HepG2 (cell line): ENCODE measurements at regions not wholly inside any gene's neighbourhood (a gene's known extent, or its start where the extent isn't known, plus 50 kb on each side); places are given as distances from the start of the nearest gene placed in this dataset.

Experiments
- MZF1 ChIP-seq: sonication (generic); formaldehyde crosslinking; IDR thresholded peaks from 2 replicates; pipeline ENCODE4 v1.8.1; 2023; ENCODE audit warnings: mild to moderate bottlenecking, missing genetic modification reagents, borderline replicate concordance
- NFRKB ChIP-seq: fragments of 450-650 bp; IDR thresholded peaks from 2 replicates; pipeline ENCODE4 v1.6.1; 2017
- RARA ChIP-seq: IDR thresholded peaks from 2 replicates; pipeline ENCODE4 v1.6.1; 2016; ENCODE audit warnings: missing genetic modification reagents, missing compliant biosample characterization
- SALL1 ChIP-seq: sonication (generic); formaldehyde crosslinking; IDR thresholded peaks from 2 replicates; pipeline ENCODE4 v1.8.0; 2022; ENCODE audit warnings: mild to moderate bottlenecking, missing genetic modification reagents
- SETDB1 ChIP-seq: sonication (generic); formaldehyde crosslinking; IDR thresholded peaks from 2 replicates; pipeline ENCODE4 v1.5.1; 2020; ENCODE audit warnings: missing genetic modification reagents, mild to moderate bottlenecking, borderline replicate concordance
- THAP7 ChIP-seq: sonication (generic); formaldehyde crosslinking; IDR thresholded peaks from 2 replicates; pipeline ENCODE4 v1.8.1; 2023; ENCODE audit warnings: mild to moderate bottlenecking, missing genetic modification reagents
- ZNF777 ChIP-seq: sonication (generic); formaldehyde crosslinking; IDR thresholded peaks from 2 replicates; pipeline ENCODE4 v1.4.0; 2020; ENCODE audit warnings: missing genetic modification reagents
- TF ChIP-seq, protein P1 (sequence below): sonication (generic); formaldehyde crosslinking; IDR thresholded peaks from 2 replicates; pipeline ENCODE4 v1.4.0; 2020; ENCODE audit warnings: missing genetic modification reagents, mild to moderate bottlenecking, borderline replicate concordance
- TF ChIP-seq, protein P2 (sequence below): sonication (generic); formaldehyde crosslinking; IDR thresholded peaks from 2 replicates; pipeline ENCODE4 v1.4.0; 2020; ENCODE audit warnings: mild to moderate bottlenecking, missing genetic modification reagents

GRCh38 chr11:131253656-131254151 lies 116.7 kb upstream of the NTM start:
- TF ChIP-seq MZF1, result no peak
- TF ChIP-seq, protein P1, sequence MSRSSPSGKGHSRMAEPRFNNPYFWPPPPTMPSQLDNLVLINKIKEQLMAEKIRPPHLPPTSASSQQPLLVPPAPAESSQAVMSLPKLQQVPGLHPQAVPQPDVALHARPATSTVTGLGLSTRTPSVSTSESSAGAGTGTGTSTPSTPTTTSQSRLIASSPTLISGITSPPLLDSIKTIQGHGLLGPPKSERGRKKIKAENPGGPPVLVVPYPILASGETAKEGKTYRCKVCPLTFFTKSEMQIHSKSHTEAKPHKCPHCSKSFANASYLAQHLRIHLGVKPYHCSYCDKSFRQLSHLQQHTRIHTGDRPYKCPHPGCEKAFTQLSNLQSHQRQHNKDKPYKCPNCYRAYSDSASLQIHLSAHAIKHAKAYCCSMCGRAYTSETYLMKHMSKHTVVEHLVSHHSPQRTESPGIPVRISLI (CRISPR knock-in tag), result no peak
- no peak for TF ChIP-seq NFRKB
- TF ChIP-seq ZNF777 (CRISPR knock-in tag), result no peak
- TF ChIP-seq THAP7, result no peak
- no peak for TF ChIP-seq SALL1
- TF ChIP-seq SETDB1, result no peak
- TF ChIP-seq, protein P2, sequence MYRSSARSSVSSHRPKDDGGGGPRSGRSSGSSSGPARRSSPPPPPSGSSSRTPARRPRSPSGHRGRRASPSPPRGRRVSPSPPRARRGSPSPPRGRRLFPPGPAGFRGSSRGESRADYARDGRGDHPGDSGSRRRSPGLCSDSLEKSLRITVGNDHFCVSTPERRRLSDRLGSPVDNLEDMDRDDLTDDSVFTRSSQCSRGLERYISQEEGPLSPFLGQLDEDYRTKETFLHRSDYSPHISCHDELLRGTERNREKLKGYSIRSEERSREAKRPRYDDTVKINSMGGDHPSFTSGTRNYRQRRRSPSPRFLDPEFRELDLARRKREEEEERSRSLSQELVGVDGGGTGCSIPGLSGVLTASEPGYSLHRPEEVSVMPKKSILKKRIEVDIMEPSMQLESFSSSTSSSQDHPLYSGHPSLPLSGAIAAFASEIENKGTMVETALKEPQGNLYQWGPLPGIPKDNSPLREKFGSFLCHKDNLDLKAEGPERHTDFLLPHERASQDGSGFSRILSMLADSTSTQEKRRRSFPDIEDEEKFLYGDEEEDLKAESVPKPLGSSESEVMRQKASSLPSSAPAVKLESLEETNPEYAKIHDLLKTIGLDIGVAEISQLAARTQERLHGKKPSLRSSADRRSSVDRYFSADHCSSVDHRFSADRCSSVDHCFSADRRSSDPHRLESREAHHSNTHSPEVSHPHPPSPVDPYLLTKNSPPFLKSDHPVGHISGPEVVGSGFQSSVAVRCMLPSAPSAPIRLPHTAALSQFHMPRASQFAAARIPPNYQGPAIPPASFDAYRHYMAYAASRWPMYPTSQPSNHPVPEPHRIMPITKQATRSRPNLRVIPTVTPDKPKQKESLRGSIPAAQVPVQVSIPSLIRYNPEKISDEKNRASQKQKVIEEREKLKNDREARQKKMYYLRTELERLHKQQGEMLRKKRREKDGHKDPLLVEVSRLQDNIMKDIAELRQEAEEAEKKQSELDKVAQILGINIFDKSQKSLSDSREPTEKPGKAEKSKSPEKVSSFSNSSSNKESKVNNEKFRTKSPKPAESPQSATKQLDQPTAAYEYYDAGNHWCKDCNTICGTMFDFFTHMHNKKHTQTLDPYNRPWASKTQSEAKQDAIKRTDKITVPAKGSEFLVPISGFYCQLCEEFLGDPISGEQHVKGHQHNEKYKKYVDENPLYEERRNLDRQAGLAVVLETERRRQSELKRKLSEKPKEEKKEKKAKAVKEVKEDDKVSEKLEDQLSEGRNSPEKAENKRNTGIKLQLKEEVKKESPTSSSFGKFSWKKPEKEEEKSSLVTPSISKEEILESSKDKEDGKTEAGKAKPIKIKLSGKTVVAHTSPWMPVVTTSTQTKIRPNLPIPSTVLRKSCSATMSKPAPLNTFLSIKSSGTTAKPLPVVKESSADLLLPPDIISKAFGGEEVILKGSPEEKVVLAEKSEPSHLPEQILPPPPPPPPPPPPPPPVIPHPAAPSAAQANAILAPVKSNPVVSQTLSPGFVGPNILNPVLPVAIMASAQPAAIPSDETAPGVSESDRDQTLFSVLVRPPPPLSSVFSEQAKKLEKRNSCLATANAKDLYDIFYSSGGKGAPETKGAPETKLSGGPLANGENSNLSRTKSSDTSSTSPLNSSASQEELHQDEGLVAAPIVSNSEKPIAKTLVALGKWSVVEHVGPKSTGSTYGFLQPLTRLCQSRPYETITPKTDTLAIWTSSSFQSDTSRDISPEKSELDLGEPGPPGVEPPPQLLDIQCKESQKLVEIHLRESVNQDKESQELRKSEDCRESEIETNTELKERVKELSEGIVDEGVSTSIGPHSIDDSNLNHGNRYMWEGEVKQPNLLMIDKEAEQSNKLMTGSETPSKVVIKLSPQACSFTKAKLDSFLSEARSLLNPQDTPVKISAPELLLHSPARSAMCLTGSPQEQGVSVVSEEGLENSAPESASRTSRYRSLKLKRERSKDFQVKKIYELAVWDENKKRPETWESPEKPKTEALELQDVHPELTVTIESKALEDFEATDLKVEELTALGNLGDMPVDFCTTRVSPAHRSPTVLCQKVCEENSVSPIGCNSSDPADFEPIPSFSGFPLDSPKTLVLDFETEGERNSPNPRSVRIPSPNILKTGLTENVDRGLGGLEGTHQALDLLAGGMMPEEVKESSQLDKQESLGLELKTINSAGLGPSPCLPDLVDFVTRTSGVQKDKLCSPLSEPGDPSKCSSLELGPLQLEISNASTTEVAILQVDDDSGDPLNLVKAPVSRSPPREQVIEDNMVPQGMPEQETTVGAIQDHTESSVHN (CRISPR knock-in tag), result no peak
- TF ChIP-seq RARA (CRISPR knock-in tag), result no peak
